ENCODE measurements at regions not wholly inside any gene's neighbourhood (a gene's known extent, or its start where the extent isn't known, plus 50 kb on each side); places are given as distances from the start of the nearest gene placed in this dataset.

DNA sequence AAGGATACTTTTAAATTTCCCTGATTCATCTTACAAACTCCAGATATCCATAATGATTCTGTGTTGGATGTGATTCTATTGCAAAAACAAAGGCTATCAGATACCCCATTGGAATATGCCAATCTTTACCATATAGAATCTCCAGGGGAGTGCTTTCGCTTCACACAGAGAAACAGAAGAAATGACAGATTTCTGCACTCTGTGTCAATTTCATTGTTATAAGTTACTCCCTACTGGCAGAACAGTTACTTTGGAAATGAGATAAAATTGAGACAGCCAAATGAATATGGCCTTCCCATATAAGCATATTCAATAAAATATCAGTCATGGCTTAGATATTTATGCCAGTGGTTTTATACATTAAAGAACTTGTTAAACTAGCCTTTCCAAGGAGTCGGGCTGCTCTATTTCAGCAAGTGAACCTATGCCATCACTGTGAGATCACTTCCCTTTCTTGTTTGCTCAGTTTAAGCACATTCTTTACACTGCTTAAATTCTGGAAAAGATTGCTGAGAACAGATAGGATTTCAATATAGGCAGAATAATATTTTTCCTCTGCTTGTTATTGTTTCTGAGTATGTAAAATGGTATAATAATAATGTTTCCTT is 127.5 kb upstream of the ANXA10 start:
- H3K27ac ChIP-seq: no peak overlapping the region
- H3K27me3 ChIP-seq: no peaks in the 10 kb centered on the region
- no peak overlapping the region for H3K4me3 ChIP-seq (replicated peaks in 1 of 3)
- WGBS, 2 donors: 73 to 77% methylated on average over 2 of the region's 2 CpGs
- no peaks in the 10 kb centered on the region for H3K9me3 ChIP-seq
- DNase-seq: no peak
- intact Hi-C loops (cut with DNase I): no loop called here
- no peak for TF ChIP-seq CTCF (IDR thresholded peaks at IDR 0.05)
- TF ChIP-seq POLR2A (IDR thresholded peaks at IDR 0.05): no peak
- no peaks in the 10 kb centered on the region for H3K4me1 ChIP-seq
- H3K36me3 ChIP-seq: no peaks in the 10 kb centered on the region

DNA sequence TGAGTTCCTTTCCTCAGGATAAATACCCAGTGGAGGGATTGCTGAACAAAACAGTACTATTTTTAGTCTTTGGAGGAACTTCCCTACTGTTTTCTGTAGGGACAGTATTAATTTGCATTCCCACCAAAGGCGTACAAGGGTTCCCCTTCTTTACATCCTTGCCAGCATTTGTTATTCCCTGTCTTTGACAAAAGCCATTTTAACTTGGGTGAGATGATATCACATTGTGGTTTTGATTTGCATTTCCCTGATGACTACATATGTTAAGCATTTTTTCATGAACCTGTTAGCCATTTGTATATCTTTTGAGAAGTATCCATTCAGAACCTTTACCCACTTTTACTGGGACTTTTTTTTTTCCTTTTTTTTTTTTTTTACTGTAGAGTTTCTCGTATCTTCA is 126.2 kb upstream of the ANXA10 start:
- WGBS, 2 donors: 81 to 88% methylated on average over 2 of the region's 2 CpGs
- TF ChIP-seq POLR2A (IDR thresholded peaks at IDR 0.05) (no peak), CTCF (IDR thresholded peaks at IDR 0.05) (no peak)
- Histone ChIP-seq H3K27ac (no peak overlapping the region), H3K27me3 (no peaks in the 10 kb centered on the region), H3K9me3 (no peaks in the 10 kb centered on the region), H3K4me3 (replicated peaks in 1 of 3) (no peak overlapping the region), H3K36me3 (no peaks in the 10 kb centered on the region), H3K4me1 (no peaks in the 10 kb centered on the region)
- intact Hi-C loops (cut with DNase I): no loop called here
- no peak for DNase-seq

DNA sequence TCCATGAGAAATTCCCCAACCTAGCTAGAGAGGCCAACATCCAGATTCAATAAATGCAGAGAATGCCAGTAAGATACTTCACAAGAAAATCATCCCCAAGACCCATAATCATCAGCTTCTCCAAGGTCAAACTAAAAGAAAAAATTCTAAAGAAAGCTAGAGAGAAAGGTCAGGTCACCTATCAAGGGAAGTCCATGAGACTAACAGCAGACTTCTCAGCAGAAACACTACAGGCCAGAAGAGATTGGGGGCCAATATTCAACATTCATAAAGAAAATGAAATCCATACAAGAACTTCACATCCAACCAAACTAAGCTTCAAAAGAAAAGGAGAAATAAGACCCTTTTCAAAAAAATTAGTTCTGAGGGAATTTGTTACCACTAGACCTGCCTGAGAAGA is 118.8 kb upstream of the ANXA10 start:
- Histone ChIP-seq H3K4me1 (no peaks in the 10 kb centered on the region), H3K27ac (no peak overlapping the region), H3K36me3 (no peaks in the 10 kb centered on the region), H3K4me3 (replicated peaks in 1 of 3) (no peak overlapping the region), H3K27me3 (no peaks in the 10 kb centered on the region), H3K9me3 (no peaks in the 10 kb centered on the region)
- intact Hi-C loops (cut with DNase I): no loop called here
- TF ChIP-seq CTCF (IDR thresholded peaks at IDR 0.05): no peak
- TF ChIP-seq POLR2A (IDR thresholded peaks at IDR 0.05): no peak
- no peak for DNase-seq

- intact Hi-C loops (cut with DNase I): no loop called here
- Histone ChIP-seq H3K4me1 (no peaks in the 10 kb centered on the region), H3K4me3 (replicated peaks in 1 of 3) (no peak overlapping the region), H3K36me3 (no peaks in the 10 kb centered on the region), H3K9me3 (no peaks in the 10 kb centered on the region), H3K27me3 (no peaks in the 10 kb centered on the region), H3K27ac (no peak overlapping the region)
- DNase-seq: no peak
- TF ChIP-seq CTCF (IDR thresholded peaks at IDR 0.05): no peak
- no peak for TF ChIP-seq POLR2A (IDR thresholded peaks at IDR 0.05)
Observed at GRCh38 chr4:167985565-167985964, 106.8 kb upstream of the ANXA10 start.

DNA sequence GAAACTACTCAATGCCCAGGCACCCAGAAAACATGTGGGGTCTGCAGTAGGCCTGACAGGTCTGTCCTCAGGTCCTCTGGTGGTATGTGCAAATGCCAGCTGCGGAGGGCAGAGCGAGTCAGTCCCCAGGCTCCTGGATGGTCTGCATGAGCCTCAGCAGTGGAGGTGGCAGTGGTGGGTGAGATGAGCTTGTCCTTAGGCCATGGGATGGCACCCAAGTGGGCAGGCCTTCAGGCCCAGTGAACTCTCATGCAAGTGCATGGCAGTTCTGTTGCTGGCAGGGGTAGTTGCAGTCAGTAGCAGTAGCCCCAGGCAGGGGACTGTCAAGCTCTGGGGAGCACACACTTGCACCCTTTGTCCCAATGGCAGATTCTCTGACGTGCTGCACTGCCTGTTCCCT is 106.3 kb upstream of the ANXA10 start:
- no peak for TF ChIP-seq POLR2A (IDR thresholded peaks at IDR 0.05)
- TF ChIP-seq CTCF (IDR thresholded peaks at IDR 0.05): no peak
- 85 to 95% methylated on average over 3 of the region's 3 CpGs for WGBS, 2 donors
- no peak for DNase-seq

More for the DNA sequence above, 106.3 kb upstream of the ANXA10 start:
- H3K36me3 ChIP-seq: no peaks in the 10 kb centered on the region
- H3K4me3 ChIP-seq (replicated peaks in 1 of 3): no peak overlapping the region
- no peaks in the 10 kb centered on the region for H3K9me3 ChIP-seq
- intact Hi-C loops (cut with DNase I): no loop called here
- H3K27me3 ChIP-seq: no peaks in the 10 kb centered on the region
- no peak overlapping the region for H3K27ac ChIP-seq
- no peaks in the 10 kb centered on the region for H3K4me1 ChIP-seq

Data from thyroid gland (tissue), 4 donors.